B cell (primary cell): ENCODE measurements at regions not wholly inside any gene's neighbourhood (a gene's known extent, or its start where the extent isn't known, plus 50 kb on each side); places are given as distances from the start of the nearest gene placed in this dataset.

Experiments used
- ATAC-seq: fragments of 200-7000 bp; cut with Tn5 transposase; one replicate; pipeline ENCODE4 v1.10.0; 2021; ENCODE audit warnings: low read depth, mild to moderate bottlenecking, moderate number of reproducible peaks, moderate library complexity
- CTCF ChIA-PET: fragments of 350-600 bp; sonication (Branson Sonifier 250); formaldehyde crosslinking; loops from one replicate; lab custom pipeline; 2021; ENCODE audit warnings: antibody characterized with exemption, inconsistent platforms; lab: Charles Lee
- POLR2A ChIA-PET: fragments of 350-600 bp; sonication (Branson Sonifier 250); formaldehyde crosslinking; loops from one replicate; lab custom pipeline; 2021; ENCODE audit warnings: antibody characterized with exemption; lab: Charles Lee
- DNase-seq: peaks from one replicate; pipeline ENCODE4 v3.0.0; 2013
- H2AFZ ChIP-seq: 2 replicates; pipeline ENCODE4 v1.6.1; 2012; ENCODE audit warnings: mild to moderate bottlenecking, low read depth, low read length; ENCODE audit not compliant: insufficient read depth, poor library complexity, severe bottlenecking
- H3K27ac ChIP-seq, 2 donors: 1 replicate in 1 of 2; 2 replicates in 1 of 2; pipeline ENCODE4 v1.5.1; 2012 to 2013; ENCODE audit warnings: low read length in 2 of 2, mild to moderate bottlenecking in 2 of 2, moderate library complexity in 1 of 2
- H3K27me3 ChIP-seq, 4 experiments: fragments of 200-600 bp in 1 of 4; sonication (generic) in 1 of 4; replicated peaks in 1 of 4; 1 replicate in 2 of 4; 2 replicates in 2 of 4; pipeline versions ENCODE4 v1.6.1 to v1.7.0; 2013 to 2016; ENCODE audit warnings: low read length in 3 of 4, mild to moderate bottlenecking in 2 of 4, mixed read lengths in 1 of 4, moderate library complexity in 1 of 4; ENCODE audit not compliant: insufficient read depth in 4 of 4, control insufficient read depth in 3 of 4; ENCODE audit errors: control extremely low read depth in 1 of 4
- H3K36me3 ChIP-seq, 2 experiments: replicated peaks in 1 of 2; 1 replicate in 1 of 2; 2 replicates in 1 of 2; pipeline versions ENCODE4 v1.6.1 to v1.7.1; 2013; ENCODE audit warnings: low read length in 1 of 2; ENCODE audit not compliant: insufficient read depth in 2 of 2, control insufficient read depth in 1 of 2; ENCODE audit errors: control extremely low read depth in 1 of 2, extremely low read depth in 1 of 2
- H3K4me1 ChIP-seq, 2 donors: fragments of 200-600 bp in 1 of 2; sonication (generic) in 1 of 2; 1 replicate in 1 of 2; 2 replicates in 1 of 2; pipeline versions ENCODE4 v1.5.1 to v1.6.1; 2013 to 2017; ENCODE audit warnings: low read length in 2 of 2; ENCODE audit not compliant: control insufficient read depth in 2 of 2, insufficient read depth in 2 of 2
- H3K4me2 ChIP-seq: replicated peaks from 2 replicates; pipeline ENCODE3; 2012; ENCODE audit warnings: mild to moderate bottlenecking, low read depth, low read length; ENCODE audit not compliant: poor library complexity, severe bottlenecking
- H3K4me3 ChIP-seq, 5 experiments: fragments of 200-600 bp in 1 of 5; sonication (generic) in 1 of 5; 1 replicate in 3 of 5; 2 replicates in 2 of 5; pipeline versions ENCODE4 v1.5.1 to v1.7.0; 2011 to 2016; ENCODE audit warnings: low read length in 4 of 5, mild to moderate bottlenecking in 4 of 5, low read depth in 2 of 5, control low read depth in 1 of 5, moderate library complexity in 1 of 5; ENCODE audit not compliant: insufficient read depth in 1 of 5; ENCODE audit errors: control extremely low read depth in 1 of 5, extremely low read depth in 1 of 5
- H3K79me2 ChIP-seq: fragments of 200-600 bp; sonication (generic); one replicate; pipeline ENCODE4 v1.6.0; 2016; ENCODE audit warnings: low read length; ENCODE audit not compliant: control insufficient read depth, insufficient read depth
- H3K9ac ChIP-seq: fragments of 200-600 bp; sonication (generic); 2 replicates; pipeline ENCODE4 v1.6.1; 2017; ENCODE audit warnings: mild to moderate bottlenecking, low read length, moderate library complexity
- H3K9me3 ChIP-seq, 3 donors: one replicate each; pipeline versions ENCODE4 v1.6.1 to v1.7.1; 2013; ENCODE audit warnings: low read length in 2 of 3; ENCODE audit not compliant: control insufficient read depth in 2 of 3, insufficient read depth in 1 of 3; ENCODE audit errors: control extremely low read depth in 1 of 3
- H4K20me1 ChIP-seq: 2 replicates; pipeline ENCODE4 v1.6.0; 2012; ENCODE audit warnings: mild to moderate bottlenecking, low read length; ENCODE audit not compliant: insufficient read depth, control insufficient read depth, poor library complexity, severe bottlenecking
- H3K27ac Mint-ChIP-seq: one replicate; pipeline ENCODE4 v1.8.0; 2021; ENCODE audit warnings: mixed read lengths
- H3K27me3 Mint-ChIP-seq: one replicate; pipeline ENCODE4 v1.8.0; 2021; ENCODE audit warnings: mixed read lengths
- H3K4me1 Mint-ChIP-seq: one replicate; pipeline ENCODE4 v1.8.0; 2021; ENCODE audit warnings: mixed read lengths
- H3K4me3 Mint-ChIP-seq: one replicate; pipeline ENCODE4 v1.8.0; 2021; ENCODE audit warnings: mixed read lengths
- H3K9me3 Mint-ChIP-seq: one replicate; pipeline ENCODE4 v1.8.0; 2022; ENCODE audit warnings: mixed read lengths; ENCODE audit not compliant: insufficient read depth
- CTCF ChIP-seq: fragments of 200-600 bp; IDR thresholded peaks from one replicate; pipeline ENCODE4 v1.8.0; 2022; ENCODE audit warnings: antibody characterized with exemption, mild to moderate bottlenecking
- EZH2 ChIP-seq: IDR thresholded peaks from 2 replicates; pipeline ENCODE4 v1.6.1; 2012; ENCODE audit warnings: borderline replicate concordance, low read depth, mild to moderate bottlenecking, moderate library complexity, low read length; ENCODE audit not compliant: insufficient read depth, poor library complexity, severe bottlenecking
- WGBS: methylation state at CpG from one replicate; pipeline ENCODE4 v1.1.5; 2013; ENCODE audit warnings: missing lambda C conversion rate; ENCODE audit not compliant: insufficient coverage; 5-methylcytosine and 5-hydroxymethylcytosine counted together
- intact Hi-C: fragments of 100-400 bp; cut with micrococcal nuclease; formaldehyde crosslinking; loops from one replicate; pipeline ENCODE4 v1.10.0; 2022

- H3K4me3 ChIP-seq, result no peak overlapping the region
- DNase-seq, result no peak
- WGBS, result no CpG with 5 or more reads among the region's 1 CpG
- intact Hi-C loops, result no loop called here
- TF ChIP-seq CTCF (no peak), EZH2 (no peak)
- peaks cover 0 to 1% (median 0%) of the 10 kb centered on the region in 3 donors for H3K9me3 ChIP-seq
- H3K79me2 ChIP-seq, result no peaks in the 10 kb centered on the region
- no peak overlapping the region for H3K27ac ChIP-seq
- H3K27me3 Mint-ChIP-seq, result no peaks in the 10 kb centered on the region
- no peaks in the 10 kb centered on the region for H4K20me1 ChIP-seq
- H3K9ac ChIP-seq, result no peak overlapping the region
- CTCF ChIA-PET, result interaction anchor here (1.1 kb wide), 1 partner anchor 18 kb away, joined by 3 read pairs; no protein-coding TSS in a partner anchor
- no peaks in the 10 kb centered on the region for H3K4me1 Mint-ChIP-seq
- ATAC-seq, result no peak
- H3K4me3 Mint-ChIP-seq, result no peak overlapping the region
- H3K36me3 ChIP-seq, result no peaks in the 10 kb centered on the region
- H3K9me3 Mint-ChIP-seq, result no peaks in the 10 kb centered on the region
- H2AFZ ChIP-seq, result no peak overlapping the region
- no peaks in the 10 kb centered on the region for H3K4me1 ChIP-seq
- no peak overlapping the region for H3K4me2 ChIP-seq
- H3K27ac Mint-ChIP-seq, result no peak overlapping the region
- H3K27me3 ChIP-seq, result no peaks in the 10 kb centered on the region
- POLR2A ChIA-PET, result no interaction called here
Observed at GRCh38 chr1:196131691-196132090, 476.5 kb downstream of the KCNT2 start.

GRCh38 chr1:196128835-196129234 is 479.4 kb downstream of the KCNT2 start:
- no peak for DNase-seq
- no peak overlapping the region for H3K4me3 ChIP-seq
- H3K27me3 ChIP-seq, result no peaks in the 10 kb centered on the region
- H3K4me1 Mint-ChIP-seq, result no peaks in the 10 kb centered on the region
- no peak overlapping the region for H3K27ac Mint-ChIP-seq
- no peak overlapping the region for H3K4me3 Mint-ChIP-seq
- TF ChIP-seq EZH2 (no peak), CTCF (no peak)
- no peaks in the 10 kb centered on the region for H3K36me3 ChIP-seq
- H3K9ac ChIP-seq, result no peak overlapping the region
- CTCF ChIA-PET, result no interaction called here
- no peaks in the 10 kb centered on the region for H3K27me3 Mint-ChIP-seq
- no peak for ATAC-seq
- no peak overlapping the region for H3K4me2 ChIP-seq
- H4K20me1 ChIP-seq, result no peaks in the 10 kb centered on the region
- no peak overlapping the region for H2AFZ ChIP-seq
- H3K4me1 ChIP-seq, result no peaks in the 10 kb centered on the region
- H3K9me3 Mint-ChIP-seq, result no peaks in the 10 kb centered on the region
- peaks cover 0 to 1% (median 0%) of the 10 kb centered on the region in 3 donors for H3K9me3 ChIP-seq
- POLR2A ChIA-PET, result no interaction called here
- intact Hi-C loops, result no loop called here
- H3K79me2 ChIP-seq, result no peaks in the 10 kb centered on the region
- no peak overlapping the region for H3K27ac ChIP-seq
- 83% methylated on average over 2 of the region's 2 CpGs for WGBS
